ENCODE measurements at regions not wholly inside any gene's neighbourhood (a gene's known extent, or its start where the extent isn't known, plus 50 kb on each side); places are given as distances from the start of the nearest gene placed in this dataset.

- Histone ChIP-seq H3K4me2 (no peak overlapping the region), H3K79me2 (ENCODE audit: insufficient read depth, low read depth) (no peaks in the 10 kb centered on the region), H2AFZ (ENCODE audit: low read depth) (no peak overlapping the region), H4K20me1 (ENCODE audit: insufficient read depth) (no peaks in the 10 kb centered on the region), H3K9ac (no peak overlapping the region), H3K4me1 (ENCODE audit: low read depth, poor library complexity, severe bottlenecking) (peaks cover 8% of the 10 kb centered on the region), H3K27ac (no peak overlapping the region), H3K4me3 (IDR thresholded peaks at IDR 0.05; ENCODE audit: insufficient read depth, low read depth, low read length) (no peak overlapping the region), H3K36me3 (ENCODE audit: insufficient read depth) (no peaks in the 10 kb centered on the region), H3K27me3 (ENCODE audit: insufficient read depth, low read depth) (no peaks in the 10 kb centered on the region)
- no peak for TF ChIP-seq CTCF (conservative IDR thresholded peaks at IDR 0.05; ENCODE audit: low read depth, low read length)
Measured at GRCh38 chr3:150101016-150101415, 130.3 kb upstream of the PFN2 start.

GRCh38 chr3:150098621-150099020, 127.9 kb upstream of the PFN2 start:
- H3K4me1 ChIP-seq (ENCODE audit: low read depth, poor library complexity, severe bottlenecking), result peaks cover 29% of the 10 kb centered on the region
- H3K9ac ChIP-seq, result no peak overlapping the region
- H3K27ac ChIP-seq, result no peak overlapping the region
- H3K27me3 ChIP-seq (ENCODE audit: insufficient read depth, low read depth), result no peaks in the 10 kb centered on the region
- no peaks in the 10 kb centered on the region for H3K79me2 ChIP-seq (ENCODE audit: insufficient read depth, low read depth)
- H3K4me3 ChIP-seq (IDR thresholded peaks at IDR 0.05; ENCODE audit: insufficient read depth, low read depth, low read length), result no peak overlapping the region
- no peaks in the 10 kb centered on the region for H3K36me3 ChIP-seq (ENCODE audit: insufficient read depth)
- H4K20me1 ChIP-seq (ENCODE audit: insufficient read depth), result no peaks in the 10 kb centered on the region
- no peak overlapping the region for H3K4me2 ChIP-seq
- no peak overlapping the region for H2AFZ ChIP-seq (ENCODE audit: low read depth)
- TF ChIP-seq CTCF (conservative IDR thresholded peaks at IDR 0.05; ENCODE audit: low read depth, low read length), result no peak

GRCh38 chr3:150097588-150097890, 126.8 kb upstream of the PFN2 start:
- Histone ChIP-seq H3K4me3 (IDR thresholded peaks at IDR 0.05; ENCODE audit: insufficient read depth, low read depth, low read length) (no peak overlapping the region), H2AFZ (ENCODE audit: low read depth) (no peak overlapping the region), H3K4me2 (no peak overlapping the region), H4K20me1 (ENCODE audit: insufficient read depth) (no peaks in the 10 kb centered on the region), H3K36me3 (ENCODE audit: insufficient read depth) (no peaks in the 10 kb centered on the region), H3K79me2 (ENCODE audit: insufficient read depth, low read depth) (no peaks in the 10 kb centered on the region), H3K27ac (no peak overlapping the region), H3K9ac (no peak overlapping the region), H3K27me3 (ENCODE audit: insufficient read depth, low read depth) (no peaks in the 10 kb centered on the region), H3K4me1 (ENCODE audit: low read depth, poor library complexity, severe bottlenecking) (peaks cover 29% of the 10 kb centered on the region)
- no peak for TF ChIP-seq CTCF (conservative IDR thresholded peaks at IDR 0.05; ENCODE audit: low read depth, low read length)

GRCh38 chr3:150096700-150097587, 126.2 kb upstream of the PFN2 start:
- no peaks in the 10 kb centered on the region for H3K27me3 ChIP-seq (ENCODE audit: insufficient read depth, low read depth)
- no peak overlapping the region for H3K4me3 ChIP-seq (IDR thresholded peaks at IDR 0.05; ENCODE audit: insufficient read depth, low read depth, low read length)
- H3K9ac ChIP-seq, result no peak overlapping the region
- TF ChIP-seq CTCF (conservative IDR thresholded peaks at IDR 0.05; ENCODE audit: low read depth, low read length), result no peak
- no peaks in the 10 kb centered on the region for H3K36me3 ChIP-seq (ENCODE audit: insufficient read depth)
- no peak overlapping the region for H3K27ac ChIP-seq
- H2AFZ ChIP-seq (ENCODE audit: low read depth), result no peak overlapping the region
- no peaks in the 10 kb centered on the region for H4K20me1 ChIP-seq (ENCODE audit: insufficient read depth)
- H3K79me2 ChIP-seq (ENCODE audit: insufficient read depth, low read depth), result no peaks in the 10 kb centered on the region
- peaks cover 29% of the 10 kb centered on the region for H3K4me1 ChIP-seq (ENCODE audit: low read depth, poor library complexity, severe bottlenecking)
- no peak overlapping the region for H3K4me2 ChIP-seq

All from KMS-11 (cell line).